Activated CD8-positive, alpha-beta T cell treated with anti-CD3 and anti-CD28 coated beads for 36 hours (primary cell): ENCODE measurements at regions not wholly inside any gene's neighbourhood (a gene's known extent, or its start where the extent isn't known, plus 50 kb on each side); places are given as distances from the start of the nearest gene placed in this dataset.

Experiments
- ATAC-seq: fragments of 200-7000 bp; cut with Tn5 transposase; one replicate; pipeline ENCODE4 v1.10.0; 2021; ENCODE audit warnings: mild to moderate bottlenecking, moderate library complexity
- CTCF ChIA-PET: fragments of 350-600 bp; sonication (Branson Sonifier 250); formaldehyde crosslinking; loops from one replicate; lab custom pipeline; 2021; ENCODE audit warnings: antibody characterized with exemption; lab: Charles Lee
- POLR2A ChIA-PET: fragments of 350-600 bp; sonication (Branson Sonifier 250); formaldehyde crosslinking; loops from one replicate; lab custom pipeline; 2021; ENCODE audit warnings: antibody characterized with exemption; lab: Charles Lee
- DNase-seq: peaks from one replicate; pipeline ENCODE4 v3.0.0-alpha.2; 2020
- H3K27ac Mint-ChIP-seq: one replicate; pipeline ENCODE4 v1.8.0; 2021; ENCODE audit warnings: mild to moderate bottlenecking, mixed read lengths
- H3K27me3 Mint-ChIP-seq: one replicate; pipeline ENCODE4 v1.8.0; 2021; ENCODE audit warnings: mixed read lengths
- H3K36me3 Mint-ChIP-seq: one replicate; pipeline ENCODE4 v1.8.0; 2021; ENCODE audit warnings: low read depth, mixed read lengths
- H3K4me1 Mint-ChIP-seq: one replicate; pipeline ENCODE4 v1.8.0; 2021; ENCODE audit warnings: low read depth, mixed read lengths
- H3K4me3 Mint-ChIP-seq: one replicate; pipeline ENCODE4 v1.8.0; 2021; ENCODE audit warnings: mild to moderate bottlenecking, moderate library complexity, mixed read lengths
- H3K9me3 Mint-ChIP-seq: one replicate; pipeline ENCODE4 v1.8.0; 2021; ENCODE audit warnings: mixed read lengths
- intact Hi-C: fragments of 100-400 bp; cut with micrococcal nuclease; formaldehyde crosslinking; loops from one replicate; pipeline ENCODE4 v1.10.0; 2022
- TF ChIP-seq, protein P1 (sequence below): fragments of 200-600 bp; IDR thresholded peaks from one replicate; pipeline ENCODE4 v1.8.0; 2022; ENCODE audit warnings: antibody characterized with exemption, mild to moderate bottlenecking

GRCh38 chr4:173801361-173801760 is 271.3 kb upstream of the HAND2 start:
- TF ChIP-seq, protein P1, sequence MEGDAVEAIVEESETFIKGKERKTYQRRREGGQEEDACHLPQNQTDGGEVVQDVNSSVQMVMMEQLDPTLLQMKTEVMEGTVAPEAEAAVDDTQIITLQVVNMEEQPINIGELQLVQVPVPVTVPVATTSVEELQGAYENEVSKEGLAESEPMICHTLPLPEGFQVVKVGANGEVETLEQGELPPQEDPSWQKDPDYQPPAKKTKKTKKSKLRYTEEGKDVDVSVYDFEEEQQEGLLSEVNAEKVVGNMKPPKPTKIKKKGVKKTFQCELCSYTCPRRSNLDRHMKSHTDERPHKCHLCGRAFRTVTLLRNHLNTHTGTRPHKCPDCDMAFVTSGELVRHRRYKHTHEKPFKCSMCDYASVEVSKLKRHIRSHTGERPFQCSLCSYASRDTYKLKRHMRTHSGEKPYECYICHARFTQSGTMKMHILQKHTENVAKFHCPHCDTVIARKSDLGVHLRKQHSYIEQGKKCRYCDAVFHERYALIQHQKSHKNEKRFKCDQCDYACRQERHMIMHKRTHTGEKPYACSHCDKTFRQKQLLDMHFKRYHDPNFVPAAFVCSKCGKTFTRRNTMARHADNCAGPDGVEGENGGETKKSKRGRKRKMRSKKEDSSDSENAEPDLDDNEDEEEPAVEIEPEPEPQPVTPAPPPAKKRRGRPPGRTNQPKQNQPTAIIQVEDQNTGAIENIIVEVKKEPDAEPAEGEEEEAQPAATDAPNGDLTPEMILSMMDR: no peak
- no peaks in the 10 kb centered on the region for H3K9me3 Mint-ChIP-seq
- no peaks in the 10 kb centered on the region for H3K36me3 Mint-ChIP-seq
- POLR2A ChIA-PET: no interaction called here
- ATAC-seq (no peak), DNase-seq (no peak)
- no peak overlapping the region for H3K4me3 Mint-ChIP-seq
- no peaks in the 10 kb centered on the region for H3K4me1 Mint-ChIP-seq
- intact Hi-C loops: no loop called here
- CTCF ChIA-PET: no interaction called here
- no peaks in the 10 kb centered on the region for H3K27me3 Mint-ChIP-seq
- no peak overlapping the region for H3K27ac Mint-ChIP-seq

DNA sequence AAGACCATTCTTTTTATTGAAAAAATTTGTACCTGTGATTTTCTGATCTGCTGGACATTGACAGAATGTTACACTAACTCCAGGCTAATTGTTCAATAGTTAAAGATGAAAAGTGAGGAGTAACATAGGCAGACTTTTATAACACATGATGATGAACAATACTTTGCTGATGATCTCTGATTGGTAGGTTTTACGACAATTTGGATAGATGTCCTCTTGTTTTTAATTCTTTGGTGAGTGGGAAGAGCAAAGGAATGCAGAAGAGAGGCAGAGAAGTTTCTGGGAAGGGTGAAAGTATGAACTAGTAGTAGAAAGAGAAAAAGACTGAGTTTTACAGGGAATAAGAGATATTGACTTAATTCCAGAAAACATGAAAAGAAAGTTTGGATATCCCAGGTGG is 267.3 kb upstream of the HAND2 start:
- ATAC-seq (no peak), DNase-seq (no peak)
- CTCF ChIA-PET: no interaction called here
- TF ChIP-seq, protein P1: no peak
- H3K9me3 Mint-ChIP-seq: no peaks in the 10 kb centered on the region
- intact Hi-C loops: no loop called here
- no peak overlapping the region for H3K4me3 Mint-ChIP-seq
- POLR2A ChIA-PET: no interaction called here
- no peaks in the 10 kb centered on the region for H3K36me3 Mint-ChIP-seq
- no peak overlapping the region for H3K27ac Mint-ChIP-seq
- H3K27me3 Mint-ChIP-seq: no peaks in the 10 kb centered on the region
- H3K4me1 Mint-ChIP-seq: no peaks in the 10 kb centered on the region

DNA sequence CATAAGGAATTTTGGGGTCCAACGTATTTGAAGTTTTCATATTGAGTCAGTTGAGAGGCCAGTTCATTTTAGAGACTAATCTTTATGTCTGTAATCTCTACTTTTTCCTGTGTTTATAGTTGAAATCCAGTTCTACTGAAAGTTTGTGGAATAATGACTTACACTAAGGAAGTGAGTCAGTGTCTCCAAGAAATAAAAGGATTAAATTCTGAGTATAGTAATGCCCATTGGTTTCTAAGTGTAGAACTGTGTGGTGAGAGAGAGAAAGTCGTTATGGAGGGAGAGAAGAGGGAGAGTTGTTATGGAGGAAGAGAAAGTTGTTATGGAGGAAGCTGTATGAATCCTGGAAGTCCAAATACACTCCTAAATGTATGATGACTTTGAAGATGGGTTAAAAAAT is 264.6 kb upstream of the HAND2 start:
- Mint-ChIP-seq H3K4me3 (no peak overlapping the region), H3K27me3 (no peaks in the 10 kb centered on the region), H3K27ac (no peak overlapping the region), H3K4me1 (no peaks in the 10 kb centered on the region), H3K36me3 (no peaks in the 10 kb centered on the region), H3K9me3 (no peaks in the 10 kb centered on the region)
- CTCF ChIA-PET: no interaction called here
- ATAC-seq (no peak), DNase-seq (no peak)
- POLR2A ChIA-PET: no interaction called here
- TF ChIP-seq, protein P1: no peak
- intact Hi-C loops: no loop called here

DNA sequence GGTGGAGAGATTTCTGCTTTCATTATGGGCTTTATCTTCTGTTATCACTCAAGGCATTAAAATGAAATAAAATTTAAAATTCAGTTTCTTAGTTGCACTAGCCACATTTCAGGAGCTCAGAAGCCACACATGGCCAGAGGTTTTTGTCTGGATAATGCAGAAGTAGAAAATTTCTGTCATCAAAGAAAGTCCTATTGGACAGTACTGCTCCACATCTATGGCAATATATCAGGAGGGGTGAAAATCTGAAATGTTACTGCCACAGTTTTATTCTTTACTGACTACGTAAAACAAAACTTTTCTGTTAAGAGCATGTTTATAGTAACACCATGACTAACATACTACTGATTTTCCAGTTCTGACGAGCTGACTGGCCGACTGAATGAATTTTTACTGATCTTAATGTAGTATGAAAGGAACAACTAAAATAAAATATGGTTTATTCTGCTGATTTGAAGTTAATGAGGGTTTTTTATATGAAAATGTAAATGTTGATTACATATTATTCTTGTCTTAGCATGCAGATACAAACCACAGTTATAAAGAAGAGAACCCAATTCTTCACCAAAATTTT is 264.0 kb upstream of the HAND2 start:
- POLR2A ChIA-PET: no interaction called here
- DNase-seq (no peak), ATAC-seq (no peak)
- intact Hi-C loops: no loop called here
- TF ChIP-seq, protein P1: no peak
- no peak overlapping the region for H3K4me3 Mint-ChIP-seq
- H3K4me1 Mint-ChIP-seq: no peaks in the 10 kb centered on the region
- H3K27me3 Mint-ChIP-seq: no peaks in the 10 kb centered on the region
- H3K27ac Mint-ChIP-seq: no peak overlapping the region
- CTCF ChIA-PET: no interaction called here
- peaks cover 1% of the 10 kb centered on the region for H3K9me3 Mint-ChIP-seq
- H3K36me3 Mint-ChIP-seq: no peaks in the 10 kb centered on the region

DNA sequence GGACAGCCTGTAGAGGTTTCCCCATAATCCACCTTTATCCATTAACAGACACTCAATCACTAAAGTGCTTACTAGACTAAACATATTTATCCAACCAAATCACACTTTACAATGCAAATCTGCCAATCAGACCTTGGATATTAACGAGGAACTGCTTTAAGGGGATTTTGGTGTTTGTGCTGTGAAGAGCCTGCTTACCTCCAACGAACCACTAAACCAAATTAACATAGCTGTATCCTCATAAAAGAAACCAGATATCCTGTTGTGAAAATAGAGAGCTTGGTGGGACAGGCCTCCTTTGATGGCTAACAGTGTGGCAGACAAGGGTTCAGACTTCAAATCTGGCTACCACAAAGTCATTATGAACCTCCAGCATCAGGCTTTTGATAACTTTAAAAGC is 252.6 kb upstream of the HAND2 start:
- POLR2A ChIA-PET: no interaction called here
- CTCF ChIA-PET: no interaction called here
- TF ChIP-seq, protein P1: no peak
- H3K27me3 Mint-ChIP-seq: no peaks in the 10 kb centered on the region
- no peaks in the 10 kb centered on the region for H3K9me3 Mint-ChIP-seq
- H3K4me1 Mint-ChIP-seq: no peaks in the 10 kb centered on the region
- no peak overlapping the region for H3K27ac Mint-ChIP-seq
- no peak for DNase-seq
- ATAC-seq: no peak
- no peaks in the 10 kb centered on the region for H3K36me3 Mint-ChIP-seq
- intact Hi-C loops: no loop called here
- H3K4me3 Mint-ChIP-seq: no peak overlapping the region
